ENCODE measurements at regions not wholly inside any gene's neighbourhood (a gene's known extent, or its start where the extent isn't known, plus 50 kb on each side); places are given as distances from the start of the nearest gene placed in this dataset.

DNA sequence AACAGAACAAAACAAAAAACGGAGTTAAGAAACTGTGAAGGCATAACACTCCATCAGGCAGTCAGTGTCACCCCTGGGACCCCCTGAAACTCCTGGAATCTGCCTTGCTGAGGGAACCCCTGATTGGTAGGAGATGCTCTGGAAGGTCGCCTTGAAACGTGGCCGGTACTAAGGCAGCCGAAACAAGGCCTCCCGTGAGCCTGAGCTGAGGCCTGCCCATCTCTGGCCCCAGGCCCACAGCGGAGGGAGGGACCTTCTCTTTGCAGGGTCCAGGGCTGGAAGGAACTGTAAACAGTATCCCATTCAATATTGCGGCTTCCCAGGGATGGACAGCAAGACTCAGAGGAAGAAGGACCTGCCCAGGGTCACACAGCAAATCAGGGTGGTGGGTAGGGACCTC is 155.7 kb downstream of the INHBB start:
- H3K36me3 ChIP-seq = no peaks in the 10 kb centered on the region
- H3K9me3 ChIP-seq (ENCODE audit: low read depth) = no peaks in the 10 kb centered on the region
- H3K27ac ChIP-seq = no peak overlapping the region
- TF ChIP-seq, protein P1, sequence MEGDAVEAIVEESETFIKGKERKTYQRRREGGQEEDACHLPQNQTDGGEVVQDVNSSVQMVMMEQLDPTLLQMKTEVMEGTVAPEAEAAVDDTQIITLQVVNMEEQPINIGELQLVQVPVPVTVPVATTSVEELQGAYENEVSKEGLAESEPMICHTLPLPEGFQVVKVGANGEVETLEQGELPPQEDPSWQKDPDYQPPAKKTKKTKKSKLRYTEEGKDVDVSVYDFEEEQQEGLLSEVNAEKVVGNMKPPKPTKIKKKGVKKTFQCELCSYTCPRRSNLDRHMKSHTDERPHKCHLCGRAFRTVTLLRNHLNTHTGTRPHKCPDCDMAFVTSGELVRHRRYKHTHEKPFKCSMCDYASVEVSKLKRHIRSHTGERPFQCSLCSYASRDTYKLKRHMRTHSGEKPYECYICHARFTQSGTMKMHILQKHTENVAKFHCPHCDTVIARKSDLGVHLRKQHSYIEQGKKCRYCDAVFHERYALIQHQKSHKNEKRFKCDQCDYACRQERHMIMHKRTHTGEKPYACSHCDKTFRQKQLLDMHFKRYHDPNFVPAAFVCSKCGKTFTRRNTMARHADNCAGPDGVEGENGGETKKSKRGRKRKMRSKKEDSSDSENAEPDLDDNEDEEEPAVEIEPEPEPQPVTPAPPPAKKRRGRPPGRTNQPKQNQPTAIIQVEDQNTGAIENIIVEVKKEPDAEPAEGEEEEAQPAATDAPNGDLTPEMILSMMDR (IDR thresholded peaks at IDR 0.05; ENCODE audit: low read depth, low read length) = no peak
- peaks cover under 1% of the 10 kb centered on the region for H3K27me3 ChIP-seq
- no peak overlapping the region for H3K4me3 ChIP-seq
- no peak for DNase-seq (ENCODE audit: low read depth in 1 of 2, low spot score in 1 of 2)
- no peaks in the 10 kb centered on the region for H3K4me1 ChIP-seq (ENCODE audit: low read depth)

DNA sequence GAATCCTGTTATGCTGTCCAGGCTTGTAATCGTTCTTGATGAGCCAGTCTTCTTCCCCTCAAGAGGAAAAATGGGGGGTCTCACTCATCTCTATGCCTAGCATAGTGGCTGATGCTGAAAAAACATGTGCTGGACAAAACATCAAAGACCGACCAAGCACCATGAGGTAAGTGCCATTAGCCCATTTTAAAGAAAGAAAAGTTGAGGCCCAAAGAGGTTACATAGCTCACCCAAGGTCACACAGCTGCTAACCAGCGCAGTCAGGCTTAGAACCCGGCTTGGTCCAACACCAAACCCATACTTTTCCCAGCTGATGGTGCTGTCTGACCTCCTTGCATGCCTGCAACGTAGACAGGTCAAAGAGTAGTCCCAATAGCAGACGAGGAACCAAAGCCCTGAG is 156.4 kb downstream of the INHBB start:
- H3K4me1 ChIP-seq (ENCODE audit: low read depth) = no peaks in the 10 kb centered on the region
- no peaks in the 10 kb centered on the region for H3K9me3 ChIP-seq (ENCODE audit: low read depth)
- TF ChIP-seq, protein P1 (IDR thresholded peaks at IDR 0.05; ENCODE audit: low read depth, low read length) = no peak
- peaks cover 6% of the 10 kb centered on the region for H3K27me3 ChIP-seq
- H3K27ac ChIP-seq = no peak overlapping the region
- H3K4me3 ChIP-seq = no peak overlapping the region
- DNase-seq (ENCODE audit: low read depth in 1 of 2, low spot score in 1 of 2) = no peak
- no peaks in the 10 kb centered on the region for H3K36me3 ChIP-seq

DNA sequence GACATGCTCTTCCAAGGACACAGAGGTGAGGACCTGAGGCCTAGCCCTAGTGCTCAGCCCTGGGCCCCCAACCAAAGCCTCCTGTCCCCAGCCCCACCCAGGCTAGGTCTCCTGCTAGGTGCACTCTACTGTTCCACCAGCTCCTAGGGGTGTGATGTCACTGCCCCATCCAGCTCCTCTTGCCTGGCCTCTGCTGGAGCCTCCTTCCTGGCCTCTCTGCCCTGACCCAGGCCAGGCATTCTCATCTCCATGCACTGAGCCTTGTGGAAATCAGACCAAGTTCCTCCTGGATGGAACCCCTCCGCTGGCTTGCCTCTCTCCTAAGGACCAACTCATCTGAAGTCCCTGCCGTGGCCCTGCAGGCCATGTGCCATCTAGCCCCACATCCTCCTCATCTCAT is 156.8 kb downstream of the INHBB start:
- Histone ChIP-seq H3K27me3 (peaks cover 6% of the 10 kb centered on the region), H3K4me3 (no peak overlapping the region), H3K9me3 (ENCODE audit: low read depth) (no peaks in the 10 kb centered on the region), H3K36me3 (no peaks in the 10 kb centered on the region), H3K27ac (no peak overlapping the region), H3K4me1 (ENCODE audit: low read depth) (no peaks in the 10 kb centered on the region)
- TF ChIP-seq, protein P1 (IDR thresholded peaks at IDR 0.05; ENCODE audit: low read depth, low read length) = no peak
- DNase-seq (ENCODE audit: low read depth in 1 of 2, low spot score in 1 of 2) = no peak

DNA sequence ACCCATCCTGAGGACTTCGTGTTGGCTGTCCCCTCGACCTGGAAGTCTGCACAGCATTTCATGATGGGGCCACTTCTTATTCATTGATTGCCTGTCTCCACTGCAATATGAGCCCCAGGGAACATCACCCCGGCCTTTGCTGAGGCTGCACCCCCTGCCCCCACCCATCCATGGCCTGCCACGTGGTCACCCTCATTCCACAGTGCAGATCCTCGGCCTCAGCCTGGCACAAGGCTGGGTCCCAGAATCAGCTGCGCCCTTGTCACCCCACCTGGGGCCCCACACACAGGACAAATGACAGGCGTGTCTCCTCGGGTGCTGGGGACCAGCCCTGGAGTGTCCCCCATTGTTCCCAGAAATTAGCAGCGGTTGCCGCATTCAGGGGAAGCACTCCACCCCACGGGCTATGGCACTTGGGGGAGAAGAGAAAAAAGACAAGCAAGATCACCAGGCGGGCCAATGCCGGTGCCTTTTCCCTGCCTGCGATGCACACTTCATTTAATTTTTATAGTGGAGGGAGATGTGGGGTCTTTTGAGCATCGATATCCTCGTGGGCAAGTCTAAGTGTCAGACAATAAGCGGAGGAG is 157.4 kb downstream of the INHBB start:
- TF ChIP-seq, protein P1 (IDR thresholded peaks at IDR 0.05; ENCODE audit: low read depth, low read length) = no peak
- Histone ChIP-seq H3K9me3 (ENCODE audit: low read depth) (no peaks in the 10 kb centered on the region), H3K27me3 (peaks cover 6% of the 10 kb centered on the region), H3K36me3 (no peaks in the 10 kb centered on the region), H3K4me3 (no peak overlapping the region), H3K27ac (no peak overlapping the region), H3K4me1 (ENCODE audit: low read depth) (no peaks in the 10 kb centered on the region)
- no peak for DNase-seq (ENCODE audit: low read depth in 1 of 2, low spot score in 1 of 2)

DNA sequence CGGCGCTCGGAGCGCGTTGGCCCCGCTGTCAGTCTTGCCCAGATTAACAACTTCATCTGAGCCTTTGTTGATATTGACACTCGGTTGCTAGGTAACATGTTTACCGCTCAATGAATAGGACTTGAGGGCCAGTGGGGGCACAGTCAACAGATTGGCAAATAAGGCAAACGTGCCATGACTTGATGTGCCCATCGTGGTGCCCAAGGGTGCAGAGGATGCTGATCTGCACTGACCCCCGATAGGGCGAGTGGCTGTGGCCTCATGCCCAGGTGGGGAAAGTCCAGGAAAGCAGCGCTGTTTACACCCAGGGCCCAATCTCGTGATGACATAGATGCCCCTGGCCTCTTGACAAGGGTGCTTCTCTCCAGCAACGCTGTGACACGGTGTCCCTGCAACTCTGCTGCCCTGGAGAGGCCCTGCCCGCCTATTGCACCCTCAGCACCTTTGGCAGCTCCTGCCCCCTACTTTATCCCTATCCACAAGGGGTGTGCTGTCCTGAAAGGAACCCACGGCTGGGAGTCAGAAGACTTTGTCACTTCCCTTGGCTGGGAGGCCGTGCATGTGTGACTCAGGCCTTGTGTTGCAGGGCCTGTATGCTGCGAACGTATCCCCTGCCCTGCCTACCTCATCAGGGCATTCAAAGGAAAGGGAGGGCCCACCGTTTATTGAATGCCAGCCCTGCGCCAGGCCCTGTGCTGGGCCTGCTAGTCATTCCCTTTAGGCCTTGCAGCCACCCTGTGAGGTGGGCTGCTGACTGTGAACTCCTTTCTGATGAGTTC is 158.0 kb downstream of the INHBB start:
- peaks cover 6% of the 10 kb centered on the region for H3K27me3 ChIP-seq
- no peaks in the 10 kb centered on the region for H3K36me3 ChIP-seq
- no peak overlapping the region for H3K27ac ChIP-seq
- TF ChIP-seq, protein P1 (IDR thresholded peaks at IDR 0.05; ENCODE audit: low read depth, low read length) = no peak
- no peak overlapping the region for H3K4me3 ChIP-seq
- no peak for DNase-seq (ENCODE audit: low read depth in 1 of 2, low spot score in 1 of 2)
- H3K9me3 ChIP-seq (ENCODE audit: low read depth) = no peaks in the 10 kb centered on the region
- H3K4me1 ChIP-seq (ENCODE audit: low read depth) = no peaks in the 10 kb centered on the region

Data from cardiac muscle cell (in vitro differentiated cells and primary cell).